Liver (tissue), 8 donors: ENCODE measurements at regions not wholly inside any gene's neighbourhood (a gene's known extent, or its start where the extent isn't known, plus 50 kb on each side); places are given as distances from the start of the nearest gene placed in this dataset.

ENCODE experiments used
- DNase-seq: peaks from one replicate; pipeline ENCODE4 v3.0.0-alpha.2; 2017; ENCODE audit warnings: low spot score
- H3K27ac ChIP-seq, 2 donors: one replicate each; pipeline ENCODE4 v1.7.0; 2013; ENCODE audit warnings: inconsistent platforms in 2 of 2, low read length in 2 of 2, control low read depth in 1 of 2, low read depth in 1 of 2, mild to moderate bottlenecking in 1 of 2
- H3K27me3 ChIP-seq, 4 donors: one replicate each; pipeline versions ENCODE4 v1.6.1 to v1.7.0; 2013; ENCODE audit warnings: low read length in 3 of 4, inconsistent platforms in 1 of 4, mild to moderate bottlenecking in 1 of 4, moderate library complexity in 1 of 4; ENCODE audit not compliant: control insufficient read depth in 4 of 4, insufficient read depth in 4 of 4
- H3K36me3 ChIP-seq, 4 donors: one replicate each; pipeline versions ENCODE4 v1.6.1 to v1.7.0; 2013; ENCODE audit warnings: low read length in 3 of 4, mild to moderate bottlenecking in 3 of 4, low read depth in 1 of 4, moderate library complexity in 1 of 4; ENCODE audit not compliant: control insufficient read depth in 4 of 4, insufficient read depth in 3 of 4
- H3K4me1 ChIP-seq, 4 donors: one replicate each; pipeline versions ENCODE4 v1.6.1 to v1.7.0; 2013; ENCODE audit warnings: low read length in 3 of 4, mild to moderate bottlenecking in 3 of 4, moderate library complexity in 1 of 4; ENCODE audit not compliant: control insufficient read depth in 4 of 4, insufficient read depth in 4 of 4
- H3K4me3 ChIP-seq, 3 donors: one replicate each; pipeline versions ENCODE4 v1.6.1 to v1.7.0; 2013; ENCODE audit warnings: low read length in 3 of 3, control low read depth in 1 of 3, low read depth in 1 of 3, mild to moderate bottlenecking in 1 of 3
- H3K9ac ChIP-seq, 2 donors: one replicate each; pipeline ENCODE4 v1.7.0; 2013; ENCODE audit warnings: low read length in 2 of 2, mild to moderate bottlenecking in 2 of 2, moderate library complexity in 2 of 2, control low read depth in 1 of 2, low read depth in 1 of 2
- H3K9me3 ChIP-seq, 4 donors: one replicate each; pipeline versions ENCODE4 v1.6.1 to v1.7.0; 2013; ENCODE audit warnings: low read length in 3 of 4; ENCODE audit not compliant: control insufficient read depth in 4 of 4
- ATF3 ChIP-seq: IDR thresholded peaks from 2 replicates; pipeline ENCODE4 v1.6.1; 2016; ENCODE audit warnings: antibody characterized with exemption
- EGR1 ChIP-seq, 2 donors: IDR thresholded peaks; 2 replicates each; pipeline ENCODE4 v1.6.1; 2016 to 2018; ENCODE audit warnings: antibody characterized with exemption in 2 of 2, low read depth in 2 of 2
- FOXA1 ChIP-seq: IDR thresholded peaks from 2 replicates; pipeline ENCODE4 v1.6.1; 2016; ENCODE audit warnings: antibody characterized with exemption
- FOXA2 ChIP-seq: IDR thresholded peaks from 2 replicates; pipeline ENCODE4 v1.6.1; 2016; ENCODE audit warnings: antibody characterized with exemption
- GABPA ChIP-seq, 2 donors: IDR thresholded peaks in 1 of 2; conservative IDR thresholded peaks in 1 of 2; 2 replicates each; pipeline ENCODE4 v1.6.1; 2016; ENCODE audit warnings: antibody characterized with exemption in 2 of 2, mild to moderate bottlenecking in 1 of 2, moderate library complexity in 1 of 2
- HNF4A ChIP-seq, 2 donors: conservative IDR thresholded peaks; 2 replicates each; pipeline ENCODE4 v1.6.1; 2016; ENCODE audit warnings: antibody characterized with exemption in 2 of 2, mild to moderate bottlenecking in 2 of 2
- HNF4G ChIP-seq: IDR thresholded peaks from 2 replicates; pipeline ENCODE4 v1.6.1; 2016; ENCODE audit warnings: antibody characterized with exemption
- JUND ChIP-seq, 2 donors: IDR thresholded peaks; 2 replicates each; pipeline ENCODE4 v1.6.1; 2016; ENCODE audit warnings: antibody characterized with exemption in 2 of 2
- MAX ChIP-seq: IDR thresholded peaks from 2 replicates; pipeline ENCODE4 v1.6.1; 2016; ENCODE audit warnings: antibody characterized with exemption
- NR2F2 ChIP-seq: IDR thresholded peaks from 2 replicates; pipeline ENCODE4 v1.6.1; 2016; ENCODE audit warnings: antibody characterized with exemption
- RAD21 ChIP-seq, 2 donors: IDR thresholded peaks; 2 replicates each; pipeline ENCODE4 v1.6.1; 2016; ENCODE audit warnings: antibody characterized with exemption in 2 of 2, mild to moderate bottlenecking in 2 of 2
- REST ChIP-seq: IDR thresholded peaks from 2 replicates; pipeline ENCODE4 v1.6.1; 2016; ENCODE audit warnings: antibody characterized with exemption, mild to moderate bottlenecking
- RXRA ChIP-seq, 2 donors: IDR thresholded peaks; 2 replicates each; pipeline ENCODE4 v1.6.1; 2017 to 2018; ENCODE audit warnings: antibody characterized with exemption in 2 of 2, mild to moderate bottlenecking in 1 of 2
- SP1 ChIP-seq: IDR thresholded peaks from 2 replicates; pipeline ENCODE4 v1.6.1; 2018; ENCODE audit warnings: antibody characterized with exemption, mild to moderate bottlenecking
- TAF1 ChIP-seq: conservative IDR thresholded peaks from 2 replicates; pipeline ENCODE4 v1.6.1; 2016; ENCODE audit warnings: antibody characterized with exemption, mild to moderate bottlenecking
- YY1 ChIP-seq: IDR thresholded peaks from 2 replicates; pipeline ENCODE4 v1.6.1; 2016; ENCODE audit warnings: antibody characterized with exemption, mild to moderate bottlenecking
- ZBTB33 ChIP-seq: IDR thresholded peaks from 2 replicates; pipeline ENCODE4 v1.6.1; 2016; ENCODE audit warnings: antibody characterized with exemption
- WGBS: extraction: QIAGEN DNeasy Blood & Tissue Kit; methylation state at CpG from one replicate; pipeline ENCODE4 v1.1.7; 2013; 5-methylcytosine and 5-hydroxymethylcytosine counted together
- TF ChIP-seq, protein P1 (sequence below): fragments of 150-350 bp; IDR thresholded peaks from 2 replicates; pipeline ENCODE4 v1.5.1; 2017; ENCODE audit warnings: improper control_type of control experiment, low read depth, low read length; ENCODE audit not compliant: missing input control
- donor health status: healthy.
- donor health status: healthy.
- donor health status: healthy.
- donor health status: healthy.
- donor health status: healthy.

DNA sequence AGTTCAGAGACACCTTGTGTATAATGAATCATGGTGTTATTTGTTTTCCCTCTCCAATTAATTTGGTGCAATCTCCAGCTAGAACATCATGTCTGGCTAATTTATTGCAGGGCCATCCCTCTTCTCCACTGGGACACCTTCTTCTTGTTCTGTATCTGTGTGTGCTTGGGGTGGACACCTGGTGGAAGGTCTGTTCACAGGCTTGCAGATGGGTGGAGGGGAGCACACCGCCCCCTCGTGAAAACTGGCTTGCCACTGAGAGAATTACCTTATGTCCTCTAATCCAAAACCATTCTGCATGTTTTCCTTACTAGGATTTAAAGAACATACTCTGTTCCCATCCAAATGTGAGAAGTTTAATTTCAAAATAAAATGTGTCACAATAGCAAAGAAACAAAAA lies 1160.4 kb upstream of the ZEB2 start:
- no peak for DNase-seq
- TF ChIP-seq HNF4G (no peak), ATF3 (no peak), EGR1 (IDR thresholded peaks at IDR 0.05; ENCODE audit: low read depth in 2 of 2) (no peak), FOXA1 (no peak), NR2F2 (no peak), ZBTB33 (no peak), MAX (no peak), YY1 (no peak), JUND (IDR thresholded peaks at IDR 0.05) (no peak), HNF4A (conservative IDR thresholded peaks at IDR 0.05) (no peak), TAF1 (no peak), FOXA2 (no peak), GABPA (IDR thresholded peaks at IDR 0.05 in 1 of 2, conservative IDR thresholded peaks at IDR 0.05 in 1 of 2) (no peak), REST (no peak), SP1 (no peak), RAD21 (IDR thresholded peaks at IDR 0.05) (no peak)
- no peaks in the 10 kb centered on the region for H3K27me3 ChIP-seq
- no peaks in the 10 kb centered on the region for H3K4me1 ChIP-seq
- no peaks in the 10 kb centered on the region for H3K9me3 ChIP-seq
- H3K4me3 ChIP-seq: no peak overlapping the region
- H3K36me3 ChIP-seq: no peaks in the 10 kb centered on the region
- 82% methylated on average over 2 of the region's 2 CpGs for WGBS
- no peak overlapping the region for H3K9ac ChIP-seq
- H3K27ac ChIP-seq: no peak overlapping the region

- H3K4me3 ChIP-seq: no peak overlapping the region
- H3K27me3 ChIP-seq: no peaks in the 10 kb centered on the region
- TF ChIP-seq HNF4G: no peak
- TF ChIP-seq FOXA2: no peak
- TF ChIP-seq, protein P1, sequence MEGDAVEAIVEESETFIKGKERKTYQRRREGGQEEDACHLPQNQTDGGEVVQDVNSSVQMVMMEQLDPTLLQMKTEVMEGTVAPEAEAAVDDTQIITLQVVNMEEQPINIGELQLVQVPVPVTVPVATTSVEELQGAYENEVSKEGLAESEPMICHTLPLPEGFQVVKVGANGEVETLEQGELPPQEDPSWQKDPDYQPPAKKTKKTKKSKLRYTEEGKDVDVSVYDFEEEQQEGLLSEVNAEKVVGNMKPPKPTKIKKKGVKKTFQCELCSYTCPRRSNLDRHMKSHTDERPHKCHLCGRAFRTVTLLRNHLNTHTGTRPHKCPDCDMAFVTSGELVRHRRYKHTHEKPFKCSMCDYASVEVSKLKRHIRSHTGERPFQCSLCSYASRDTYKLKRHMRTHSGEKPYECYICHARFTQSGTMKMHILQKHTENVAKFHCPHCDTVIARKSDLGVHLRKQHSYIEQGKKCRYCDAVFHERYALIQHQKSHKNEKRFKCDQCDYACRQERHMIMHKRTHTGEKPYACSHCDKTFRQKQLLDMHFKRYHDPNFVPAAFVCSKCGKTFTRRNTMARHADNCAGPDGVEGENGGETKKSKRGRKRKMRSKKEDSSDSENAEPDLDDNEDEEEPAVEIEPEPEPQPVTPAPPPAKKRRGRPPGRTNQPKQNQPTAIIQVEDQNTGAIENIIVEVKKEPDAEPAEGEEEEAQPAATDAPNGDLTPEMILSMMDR: no peak
- no peak for TF ChIP-seq RXRA (IDR thresholded peaks at IDR 0.05)
- TF ChIP-seq YY1: no peak
- no peak for TF ChIP-seq REST
- no peak for TF ChIP-seq FOXA1
- TF ChIP-seq NR2F2: no peak
- no peak for TF ChIP-seq TAF1
- TF ChIP-seq JUND (IDR thresholded peaks at IDR 0.05): no peak
- no peak for TF ChIP-seq ATF3
- no peak for TF ChIP-seq SP1
- no peak for TF ChIP-seq MAX
- H3K9ac ChIP-seq: no peak overlapping the region
- H3K36me3 ChIP-seq: no peaks in the 10 kb centered on the region
- no peak overlapping the region for H3K27ac ChIP-seq
- 92% methylated on average over 2 of the region's 2 CpGs for WGBS
- H3K4me1 ChIP-seq: peaks cover 0 to 1% (median 0%) of the 10 kb centered on the region in 4 donors
- DNase-seq: no peak
- H3K9me3 ChIP-seq: no peaks in the 10 kb centered on the region
Observed at GRCh38 chr2:145677371-145677770, 1157.5 kb upstream of the ZEB2 start.
